ENCODE measurements at regions not wholly inside any gene's neighbourhood (a gene's known extent, or its start where the extent isn't known, plus 50 kb on each side); places are given as distances from the start of the nearest gene placed in this dataset.

DNA sequence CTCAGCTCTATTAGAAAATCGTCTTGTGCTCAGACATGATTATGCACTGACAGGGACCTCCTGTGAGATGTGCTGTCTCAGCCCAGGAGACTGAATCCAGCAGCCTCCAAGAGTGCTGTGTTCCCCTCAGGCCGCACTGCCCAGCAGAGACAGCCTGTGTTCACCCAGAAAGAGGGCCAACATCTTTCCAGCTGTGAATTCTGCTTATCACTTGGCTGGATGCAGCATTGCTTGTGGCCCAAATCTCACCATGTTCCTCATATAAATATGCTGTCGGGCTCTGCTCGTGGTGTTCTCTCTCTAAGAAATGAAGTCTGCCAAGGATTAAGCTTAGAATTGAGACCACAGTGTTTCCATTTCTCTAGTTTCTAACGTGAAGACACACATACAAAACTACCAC lies 983.0 kb upstream of the WWC1 start:
- no peaks in the 10 kb centered on the region for H4K20me1 ChIP-seq (ENCODE audit: control insufficient read depth, extremely low read depth, insufficient read depth, low read length)
- DNase-seq (ENCODE audit: low read depth, low spot score), result no peak
- H3K4me3 ChIP-seq (ENCODE audit: control insufficient read depth in 2 of 3, extremely low read depth in 1 of 3, insufficient read depth in 2 of 3, low read depth in 1 of 3, low read length in 3 of 3), result no peak overlapping the region
- no peaks in the 10 kb centered on the region for H3K4me1 ChIP-seq (ENCODE audit: control insufficient read depth, extremely low read depth, insufficient read depth, low read length)
- no peaks in the 10 kb centered on the region for H3K79me2 ChIP-seq (ENCODE audit: control insufficient read depth, insufficient read depth, low read length)
- no peak overlapping the region for H3K27ac ChIP-seq (ENCODE audit: control insufficient read depth, insufficient read depth, low read length)
- H3K9me1 ChIP-seq (ENCODE audit: control insufficient read depth, extremely low read depth, insufficient read depth, low read length), result no peaks in the 10 kb centered on the region
- no peaks in the 10 kb centered on the region for H3K36me3 ChIP-seq (ENCODE audit: control insufficient read depth in 2 of 2, extremely low read depth in 1 of 2, insufficient read depth in 2 of 2, low read length in 2 of 2)
- H2AFZ ChIP-seq (ENCODE audit: control insufficient read depth, low read length), result no peak overlapping the region
- H3K27me3 ChIP-seq (ENCODE audit: control insufficient read depth, extremely low read depth, insufficient read depth, low read length), result no peaks in the 10 kb centered on the region
- no peak overlapping the region for H3K4me2 ChIP-seq (ENCODE audit: control insufficient read depth, extremely low read depth, insufficient read depth, low read depth, low read length)
- dilution Hi-C loops (cut with MboI; ENCODE audit: extremely low pct_ligation_motif_present, low sequenced_read_pairs), result no loop called here
- H3K9ac ChIP-seq (ENCODE audit: control insufficient read depth, extremely low read depth, insufficient read depth, low read length), result no peak overlapping the region
- TF ChIP-seq, protein P1, sequence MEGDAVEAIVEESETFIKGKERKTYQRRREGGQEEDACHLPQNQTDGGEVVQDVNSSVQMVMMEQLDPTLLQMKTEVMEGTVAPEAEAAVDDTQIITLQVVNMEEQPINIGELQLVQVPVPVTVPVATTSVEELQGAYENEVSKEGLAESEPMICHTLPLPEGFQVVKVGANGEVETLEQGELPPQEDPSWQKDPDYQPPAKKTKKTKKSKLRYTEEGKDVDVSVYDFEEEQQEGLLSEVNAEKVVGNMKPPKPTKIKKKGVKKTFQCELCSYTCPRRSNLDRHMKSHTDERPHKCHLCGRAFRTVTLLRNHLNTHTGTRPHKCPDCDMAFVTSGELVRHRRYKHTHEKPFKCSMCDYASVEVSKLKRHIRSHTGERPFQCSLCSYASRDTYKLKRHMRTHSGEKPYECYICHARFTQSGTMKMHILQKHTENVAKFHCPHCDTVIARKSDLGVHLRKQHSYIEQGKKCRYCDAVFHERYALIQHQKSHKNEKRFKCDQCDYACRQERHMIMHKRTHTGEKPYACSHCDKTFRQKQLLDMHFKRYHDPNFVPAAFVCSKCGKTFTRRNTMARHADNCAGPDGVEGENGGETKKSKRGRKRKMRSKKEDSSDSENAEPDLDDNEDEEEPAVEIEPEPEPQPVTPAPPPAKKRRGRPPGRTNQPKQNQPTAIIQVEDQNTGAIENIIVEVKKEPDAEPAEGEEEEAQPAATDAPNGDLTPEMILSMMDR (optimal IDR thresholded peaks at IDR 0.05 in 1 of 3, IDR thresholded peaks at IDR 0.05 in 1 of 3, conservative IDR thresholded peaks at IDR 0.05 in 1 of 3; ENCODE audit: extremely low read depth in 1 of 3, insufficient read depth in 2 of 3, low read length in 3 of 3), result no peak
- H3K9me3 ChIP-seq (ENCODE audit: control insufficient read depth, low read depth, low read length), result no peaks in the 10 kb centered on the region
- FAIRE-seq, result no peak

DNA sequence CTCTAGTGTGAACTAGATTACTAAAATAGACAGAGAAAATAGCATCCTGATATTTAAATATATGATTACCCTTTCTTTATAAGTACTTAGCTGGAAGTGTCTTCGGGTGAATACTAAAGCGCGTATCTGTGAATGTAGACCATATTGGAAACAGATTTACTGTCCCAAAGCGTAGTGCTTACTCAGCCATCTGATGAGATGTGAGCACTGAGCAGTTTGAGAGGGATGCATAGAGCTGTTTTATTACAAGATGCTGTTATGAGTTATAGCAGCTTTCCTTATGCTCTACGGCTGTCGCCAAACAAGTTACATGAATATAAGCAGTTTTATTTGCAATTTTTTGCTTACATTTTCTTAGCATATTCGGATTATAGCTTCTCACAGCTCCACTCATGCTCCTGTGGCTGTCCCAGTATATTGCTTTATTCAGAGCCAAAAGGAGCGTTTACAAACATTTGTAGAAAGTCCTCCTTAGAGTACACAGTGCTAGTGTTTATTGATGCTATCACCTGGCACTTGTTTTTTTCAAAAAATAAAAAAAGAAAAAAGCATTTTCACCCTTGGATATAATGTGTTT lies 981.4 kb upstream of the WWC1 start:
- DNase-seq (ENCODE audit: low read depth, low spot score), result no peak
- Histone ChIP-seq H2AFZ (ENCODE audit: control insufficient read depth, low read length) (no peak overlapping the region), H3K36me3 (ENCODE audit: control insufficient read depth in 2 of 2, extremely low read depth in 1 of 2, insufficient read depth in 2 of 2, low read length in 2 of 2) (no peaks in the 10 kb centered on the region), H3K27me3 (ENCODE audit: control insufficient read depth, extremely low read depth, insufficient read depth, low read length) (no peaks in the 10 kb centered on the region), H3K4me2 (ENCODE audit: control insufficient read depth, extremely low read depth, insufficient read depth, low read depth, low read length) (no peak overlapping the region), H3K27ac (ENCODE audit: control insufficient read depth, insufficient read depth, low read length) (no peak overlapping the region), H3K4me3 (ENCODE audit: control insufficient read depth in 2 of 3, extremely low read depth in 1 of 3, insufficient read depth in 2 of 3, low read depth in 1 of 3, low read length in 3 of 3) (no peak overlapping the region), H3K9me3 (ENCODE audit: control insufficient read depth, low read depth, low read length) (no peaks in the 10 kb centered on the region), H3K9ac (ENCODE audit: control insufficient read depth, extremely low read depth, insufficient read depth, low read length) (no peak overlapping the region), H3K79me2 (ENCODE audit: control insufficient read depth, insufficient read depth, low read length) (no peaks in the 10 kb centered on the region), H4K20me1 (ENCODE audit: control insufficient read depth, extremely low read depth, insufficient read depth, low read length) (no peaks in the 10 kb centered on the region), H3K4me1 (ENCODE audit: control insufficient read depth, extremely low read depth, insufficient read depth, low read length) (no peaks in the 10 kb centered on the region), H3K9me1 (ENCODE audit: control insufficient read depth, extremely low read depth, insufficient read depth, low read length) (no peaks in the 10 kb centered on the region)
- dilution Hi-C loops (cut with MboI; ENCODE audit: extremely low pct_ligation_motif_present, low sequenced_read_pairs), result no loop called here
- FAIRE-seq, result no peak
- TF ChIP-seq EZH2 (IDR thresholded peaks at IDR 0.05; ENCODE audit: low read length), result no peak
- TF ChIP-seq, protein P1 (optimal IDR thresholded peaks at IDR 0.05 in 1 of 3, IDR thresholded peaks at IDR 0.05 in 1 of 3, conservative IDR thresholded peaks at IDR 0.05 in 1 of 3; ENCODE audit: extremely low read depth in 1 of 3, insufficient read depth in 2 of 3, low read length in 3 of 3), result no peak

All from keratinocyte (primary cell).